GM19025 (cell line): ENCODE measurements at regions not wholly inside any gene's neighbourhood (a gene's known extent, or its start where the extent isn't known, plus 50 kb on each side); places are given as distances from the start of the nearest gene placed in this dataset.

Experiments used
- ATAC-seq: cut with Tn5 transposase; IDR thresholded peaks from one replicate; pipeline ENCODE4 v1.9.1; 2021; ENCODE audit warnings: mild to moderate bottlenecking, low read depth, moderate library complexity; ENCODE audit not compliant: unreplicated experiment

- no peak for ATAC-seq
These were observed 1069.1 kb upstream of the AUTS2 start for GRCh38 chr7:68529221-68529620.

- no peak for ATAC-seq
These were observed 1063.0 kb upstream of the AUTS2 start for GRCh38 chr7:68535266-68535665.

- no peak for ATAC-seq
These were observed 1061.1 kb upstream of the AUTS2 start for GRCh38 chr7:68537051-68537773.

- no peak for ATAC-seq
These were observed 1060.6 kb upstream of the AUTS2 start for GRCh38 chr7:68537774-68538071.

GRCh38 chr7:68542831-68543230 is 1055.4 kb upstream of the AUTS2 start:
- no peak for ATAC-seq

GRCh38 chr7:68544851-68545250 is 1053.4 kb upstream of the AUTS2 start:
- no peak for ATAC-seq

- no peak for ATAC-seq
These were observed 1051.1 kb upstream of the AUTS2 start for GRCh38 chr7:68547181-68547580.

GRCh38 chr7:68547799-68548198 is 1050.5 kb upstream of the AUTS2 start:
- ATAC-seq = no peak

GRCh38 chr7:68550027-68550426 is 1048.2 kb upstream of the AUTS2 start:
- no peak for ATAC-seq

GRCh38 chr7:68550635-68551034 is 1047.6 kb upstream of the AUTS2 start:
- ATAC-seq = no peak

GRCh38 chr7:68556537-68556936 is 1041.7 kb upstream of the AUTS2 start:
- ATAC-seq = no peak

GRCh38 chr7:68559518-68559917 is 1038.8 kb upstream of the AUTS2 start:
- ATAC-seq = no peak

- no peak for ATAC-seq
These were observed 1035.9 kb upstream of the AUTS2 start for GRCh38 chr7:68562323-68562899.

- no peak for ATAC-seq
These were observed 1033.8 kb upstream of the AUTS2 start for GRCh38 chr7:68564306-68565135.

- ATAC-seq = no peak
These were observed 1027.0 kb upstream of the AUTS2 start for GRCh38 chr7:68571286-68571685.

GRCh38 chr7:68573271-68574005 is 1024.8 kb upstream of the AUTS2 start:
- ATAC-seq = no peak

- ATAC-seq = no peak
These were observed 1021.9 kb upstream of the AUTS2 start for GRCh38 chr7:68576366-68576765.

GRCh38 chr7:68581417-68581816 is 1016.9 kb upstream of the AUTS2 start:
- no peak for ATAC-seq

- ATAC-seq = no peak
These were observed 1010.7 kb upstream of the AUTS2 start for GRCh38 chr7:68587599-68587998.

GRCh38 chr7:68601826-68602225 is 996.4 kb upstream of the AUTS2 start:
- no peak for ATAC-seq

- ATAC-seq = no peak
These were observed 993.7 kb upstream of the AUTS2 start for GRCh38 chr7:68604541-68604940.
